SH-SY5Y (cell line): ENCODE measurements at regions not wholly inside any gene's neighbourhood (a gene's known extent, or its start where the extent isn't known, plus 50 kb on each side); places are given as distances from the start of the nearest gene placed in this dataset.

ENCODE experiments used
- GATA2 ChIP-seq: IDR thresholded peaks from 2 replicates; pipeline ENCODE4 v1.6.1; 2011; ENCODE audit warnings: mild to moderate bottlenecking, low read depth, low read length
- GATA3 ChIP-seq: IDR thresholded peaks from 2 replicates; pipeline ENCODE4 v1.6.1; 2011; ENCODE audit warnings: low read depth, mild to moderate bottlenecking, low read length, moderate library complexity

- TF ChIP-seq GATA3 (no peak), GATA2 (no peak)
Observed at GRCh38 chr9:29906065-29906464, 2332.8 kb upstream of the C9orf72 start.
